HUES64 (cell line): ENCODE measurements at regions not wholly inside any gene's neighbourhood (a gene's known extent, or its start where the extent isn't known, plus 50 kb on each side); places are given as distances from the start of the nearest gene placed in this dataset.

Experiments
- H3K27ac ChIP-seq: 2 replicates; pipeline ENCODE4 v1.7.0; 2013; ENCODE audit warnings: low read depth, low read length, inconsistent platforms
- H3K27me3 ChIP-seq: 2 replicates; pipeline ENCODE4 v1.6.1; 2013; ENCODE audit warnings: mild to moderate bottlenecking, low read length; ENCODE audit not compliant: insufficient read depth
- H3K36me3 ChIP-seq: 2 replicates; pipeline ENCODE4 v1.6.1; 2013; ENCODE audit warnings: mild to moderate bottlenecking, low read length; ENCODE audit not compliant: insufficient read depth
- H3K4me1 ChIP-seq: 2 replicates; pipeline ENCODE4 v1.6.1; 2013; ENCODE audit warnings: mild to moderate bottlenecking, low read length, moderate library complexity; ENCODE audit not compliant: insufficient read depth
- H3K4me3 ChIP-seq: 2 replicates; pipeline ENCODE4 v1.5.1; 2013; ENCODE audit warnings: mild to moderate bottlenecking, low read length, moderate library complexity
- H3K9ac ChIP-seq: 2 replicates; pipeline ENCODE4 v1.6.1; 2013; ENCODE audit warnings: mild to moderate bottlenecking, low read depth, low read length
- H3K9me3 ChIP-seq: 2 replicates; pipeline ENCODE4 v1.6.1; 2013; ENCODE audit warnings: low read depth, low read length; ENCODE audit not compliant: insufficient read depth
- WGBS: fragments of 150-250, 120-280 bp; methylation state at CpG from one replicate; pipeline ENCODE4 v1.1.7; 2013; ENCODE audit warnings: missing lambda C conversion rate; 5-methylcytosine and 5-hydroxymethylcytosine counted together

- no peak overlapping the region for H3K27ac ChIP-seq
- H3K4me3 ChIP-seq: no peak overlapping the region
- no peaks in the 10 kb centered on the region for H3K9me3 ChIP-seq
- no peaks in the 10 kb centered on the region for H3K36me3 ChIP-seq
- no peaks in the 10 kb centered on the region for H3K4me1 ChIP-seq
- no peaks in the 10 kb centered on the region for H3K27me3 ChIP-seq
- H3K9ac ChIP-seq: no peak overlapping the region
Observed at GRCh38 chrX:88424071-88424470, 323.0 kb upstream of the CPXCR1 start.

GRCh38 chrX:88424541-88424940 is 322.5 kb upstream of the CPXCR1 start:
- Histone ChIP-seq H3K9ac (no peak overlapping the region), H3K4me1 (no peaks in the 10 kb centered on the region), H3K4me3 (no peak overlapping the region), H3K36me3 (no peaks in the 10 kb centered on the region), H3K9me3 (no peaks in the 10 kb centered on the region), H3K27ac (no peak overlapping the region), H3K27me3 (no peaks in the 10 kb centered on the region)
- WGBS: no CpG with 5 or more reads among the region's 4 CpGs

- no peak overlapping the region for H3K27ac ChIP-seq
- H3K27me3 ChIP-seq: no peaks in the 10 kb centered on the region
- no peaks in the 10 kb centered on the region for H3K4me1 ChIP-seq
Observed at GRCh38 chrX:88425739-88426138, 321.3 kb upstream of the CPXCR1 start.

GRCh38 chrX:88437563-88437962 is 309.5 kb upstream of the CPXCR1 start:
- Histone ChIP-seq H3K9ac (no peak overlapping the region), H3K27me3 (no peaks in the 10 kb centered on the region), H3K27ac (no peak overlapping the region), H3K4me1 (no peaks in the 10 kb centered on the region), H3K9me3 (no peaks in the 10 kb centered on the region), H3K36me3 (no peaks in the 10 kb centered on the region), H3K4me3 (no peak overlapping the region)
- WGBS: 96% methylated on average over 1 of the region's 1 CpG

More at GRCh38 chrX:88425739-88426138, 321.3 kb upstream of the CPXCR1 start:
- WGBS: 71% methylated on average over 1 of the region's 4 CpGs
- Histone ChIP-seq H3K4me3 (no peak overlapping the region), H3K36me3 (no peaks in the 10 kb centered on the region), H3K9ac (no peak overlapping the region), H3K9me3 (no peaks in the 10 kb centered on the region)

GRCh38 chrX:88438209-88438608 is 308.8 kb upstream of the CPXCR1 start:
- Histone ChIP-seq H3K27ac (no peak overlapping the region), H3K9me3 (no peaks in the 10 kb centered on the region), H3K4me1 (no peaks in the 10 kb centered on the region), H3K27me3 (no peaks in the 10 kb centered on the region), H3K4me3 (no peak overlapping the region), H3K36me3 (no peaks in the 10 kb centered on the region), H3K9ac (no peak overlapping the region)
- WGBS: 82% methylated on average over 1 of the region's 1 CpG

- Histone ChIP-seq H3K4me1 (no peaks in the 10 kb centered on the region), H3K27ac (no peak overlapping the region), H3K4me3 (no peak overlapping the region), H3K9me3 (no peaks in the 10 kb centered on the region), H3K36me3 (no peaks in the 10 kb centered on the region), H3K9ac (no peak overlapping the region), H3K27me3 (no peaks in the 10 kb centered on the region)
Observed at GRCh38 chrX:88439935-88440334, 307.1 kb upstream of the CPXCR1 start.
